ENCODE measurements at regions not wholly inside any gene's neighbourhood (a gene's known extent, or its start where the extent isn't known, plus 50 kb on each side); places are given as distances from the start of the nearest gene placed in this dataset.

DNA sequence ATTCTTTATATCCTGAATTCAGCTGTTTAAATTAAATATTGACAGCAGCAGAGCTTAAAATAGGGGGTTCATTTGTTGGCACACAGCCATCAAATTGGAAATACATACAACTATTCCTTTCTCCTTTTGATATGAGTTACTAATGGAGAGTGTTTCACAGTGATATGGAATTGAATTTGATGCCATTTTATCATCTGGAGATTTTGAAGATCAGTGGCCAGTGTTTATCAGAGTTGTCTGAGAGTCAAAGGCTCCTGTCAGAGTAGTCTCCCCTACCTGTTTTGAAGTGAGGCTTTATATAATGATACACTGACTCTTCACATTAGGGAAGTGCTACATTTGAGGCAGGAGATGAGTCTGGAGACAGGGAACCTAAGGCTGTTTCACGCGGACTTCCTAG lies 1286.3 kb downstream of the TECRL start:
- in situ Hi-C loops (cut with MboI; ENCODE audit: low sequenced_read_pairs) (no loop called here), intact Hi-C loops (cut with micrococcal nuclease) (no loop called here), dilution Hi-C loops (cut with HindIII; ENCODE audit: low sequenced_read_pairs, unreplicated experiment) (no loop called here)
- H3K18ac ChIP-seq (ENCODE audit: low read depth, low read length) = no peak overlapping the region
- no peak overlapping the region for H3K14ac ChIP-seq (replicated peaks; ENCODE audit: low read depth, low read length)
- no peak overlapping the region for H3K4me3 ChIP-seq (ENCODE audit: insufficient read depth, low read depth, low read length)
- POLR2A ChIA-PET (ENCODE audit: unreplicated experiment) = no interaction called here
- H3K23ac ChIP-seq (ENCODE audit: low read depth, low read length) = no peak overlapping the region
- H3K36me3 ChIP-seq (ENCODE audit: control insufficient read depth, insufficient read depth, low read length) = no peaks in the 10 kb centered on the region
- H3K79me1 ChIP-seq (ENCODE audit: low read depth in 1 of 2, low read length in 2 of 2) = no peaks in the 10 kb centered on the region
- H3K27ac ChIP-seq (ENCODE audit: insufficient read depth, low read length) = no peak overlapping the region
- no peak overlapping the region for H2BK20ac ChIP-seq (ENCODE audit: low read depth, low read length)
- no peaks in the 10 kb centered on the region for H3K27me3 ChIP-seq (ENCODE audit: control insufficient read depth, insufficient read depth, low read length)
- no peak overlapping the region for H2AK9ac ChIP-seq (replicated peaks; ENCODE audit: low read depth, low read length, poor library complexity)
- no TSS peak for BruUV-seq (replicated peaks)
- H4K91ac ChIP-seq (ENCODE audit: insufficient read depth, low read depth, low read length) = no peak overlapping the region
- no peak overlapping the region for H3K4me2 ChIP-seq (ENCODE audit: low read depth, low read length)
- DNase-seq (no peak), ATAC-seq (ENCODE audit: low read depth) (no peak)
- no peak overlapping the region for H4K5ac ChIP-seq (ENCODE audit: low read depth, low read length)
- H2BK5ac ChIP-seq (ENCODE audit: low read depth, low read length, poor library complexity, severe bottlenecking) = no peak overlapping the region
- TF ChIP-seq, protein P1, sequence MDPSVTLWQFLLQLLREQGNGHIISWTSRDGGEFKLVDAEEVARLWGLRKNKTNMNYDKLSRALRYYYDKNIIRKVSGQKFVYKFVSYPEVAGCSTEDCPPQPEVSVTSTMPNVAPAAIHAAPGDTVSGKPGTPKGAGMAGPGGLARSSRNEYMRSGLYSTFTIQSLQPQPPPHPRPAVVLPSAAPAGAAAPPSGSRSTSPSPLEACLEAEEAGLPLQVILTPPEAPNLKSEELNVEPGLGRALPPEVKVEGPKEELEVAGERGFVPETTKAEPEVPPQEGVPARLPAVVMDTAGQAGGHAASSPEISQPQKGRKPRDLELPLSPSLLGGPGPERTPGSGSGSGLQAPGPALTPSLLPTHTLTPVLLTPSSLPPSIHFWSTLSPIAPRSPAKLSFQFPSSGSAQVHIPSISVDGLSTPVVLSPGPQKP (IDR thresholded peaks at IDR 0.05; ENCODE audit: borderline replicate concordance, low read depth, low read length) = no peak
- no peak for TF ChIP-seq CHD1 (IDR thresholded peaks at IDR 0.05; ENCODE audit: low read depth, low read length)
- no peak for TF ChIP-seq MXI1 (IDR thresholded peaks at IDR 0.05; ENCODE audit: borderline replicate concordance, low read depth, low read length)
- TF ChIP-seq POLR2A (IDR thresholded peaks at IDR 0.05; ENCODE audit: low read depth, low read length) = no peak
- no peak for TF ChIP-seq SMC3 (IDR thresholded peaks at IDR 0.05; ENCODE audit: low read depth, low read length)
- TF ChIP-seq MAFK (IDR thresholded peaks at IDR 0.05; ENCODE audit: low read depth, low read length) = no peak
- TF ChIP-seq, protein P2, sequence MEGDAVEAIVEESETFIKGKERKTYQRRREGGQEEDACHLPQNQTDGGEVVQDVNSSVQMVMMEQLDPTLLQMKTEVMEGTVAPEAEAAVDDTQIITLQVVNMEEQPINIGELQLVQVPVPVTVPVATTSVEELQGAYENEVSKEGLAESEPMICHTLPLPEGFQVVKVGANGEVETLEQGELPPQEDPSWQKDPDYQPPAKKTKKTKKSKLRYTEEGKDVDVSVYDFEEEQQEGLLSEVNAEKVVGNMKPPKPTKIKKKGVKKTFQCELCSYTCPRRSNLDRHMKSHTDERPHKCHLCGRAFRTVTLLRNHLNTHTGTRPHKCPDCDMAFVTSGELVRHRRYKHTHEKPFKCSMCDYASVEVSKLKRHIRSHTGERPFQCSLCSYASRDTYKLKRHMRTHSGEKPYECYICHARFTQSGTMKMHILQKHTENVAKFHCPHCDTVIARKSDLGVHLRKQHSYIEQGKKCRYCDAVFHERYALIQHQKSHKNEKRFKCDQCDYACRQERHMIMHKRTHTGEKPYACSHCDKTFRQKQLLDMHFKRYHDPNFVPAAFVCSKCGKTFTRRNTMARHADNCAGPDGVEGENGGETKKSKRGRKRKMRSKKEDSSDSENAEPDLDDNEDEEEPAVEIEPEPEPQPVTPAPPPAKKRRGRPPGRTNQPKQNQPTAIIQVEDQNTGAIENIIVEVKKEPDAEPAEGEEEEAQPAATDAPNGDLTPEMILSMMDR (conservative IDR thresholded peaks at IDR 0.05; ENCODE audit: low read depth, low read length) = no peak
- no peak for TF ChIP-seq NFE2L2 (IDR thresholded peaks at IDR 0.05; ENCODE audit: low read depth, low read length)
- no peak for TF ChIP-seq RAD21 (IDR thresholded peaks at IDR 0.05; ENCODE audit: low read length)
- no peak for TF ChIP-seq FOS (IDR thresholded peaks at IDR 0.05; ENCODE audit: low read depth, low read length)
- CTCF ChIA-PET = no interaction called here
- H3K4ac ChIP-seq (ENCODE audit: low read depth, low read length) = no peak overlapping the region
- no peak overlapping the region for H2AFZ ChIP-seq (replicated peaks; ENCODE audit: low read length, poor library complexity)
- no peak overlapping the region for H4K8ac ChIP-seq (ENCODE audit: low read depth in 2 of 2, low read length in 2 of 2)
- H2AK5ac ChIP-seq (ENCODE audit: low read depth, low read length) = no peak overlapping the region
- no peaks in the 10 kb centered on the region for H4K20me1 ChIP-seq (ENCODE audit: insufficient read depth, low read length)
- H2BK15ac ChIP-seq (ENCODE audit: low read depth, low read length) = no peak overlapping the region
- no CpG with 5 or more reads among the region's 2 CpGs for WGBS, 2 experiments (ENCODE audit: extremely low coverage in 2 of 2, insufficient read length in 1 of 2)
- no peaks in the 10 kb centered on the region for H3K9me1 ChIP-seq (ENCODE audit: insufficient read depth, low read length)
- no peaks in the 10 kb centered on the region for H3K9me3 ChIP-seq (ENCODE audit: control insufficient read depth, insufficient read depth, low read length)
- H3K9ac ChIP-seq (ENCODE audit: low read depth, low read length) = no peak overlapping the region
- H2BK120ac ChIP-seq (ENCODE audit: low read depth, low read length) = no peak overlapping the region
- no peak overlapping the region for H3K56ac ChIP-seq (ENCODE audit: extremely low read depth, insufficient read depth, low read length)
- no peaks in the 10 kb centered on the region for H3K4me1 ChIP-seq (ENCODE audit: control insufficient read depth, insufficient read depth, low read length)

Data from IMR-90 (cell line).